ENCODE measurements at regions not wholly inside any gene's neighbourhood (a gene's known extent, or its start where the extent isn't known, plus 50 kb on each side); places are given as distances from the start of the nearest gene placed in this dataset.

DNA sequence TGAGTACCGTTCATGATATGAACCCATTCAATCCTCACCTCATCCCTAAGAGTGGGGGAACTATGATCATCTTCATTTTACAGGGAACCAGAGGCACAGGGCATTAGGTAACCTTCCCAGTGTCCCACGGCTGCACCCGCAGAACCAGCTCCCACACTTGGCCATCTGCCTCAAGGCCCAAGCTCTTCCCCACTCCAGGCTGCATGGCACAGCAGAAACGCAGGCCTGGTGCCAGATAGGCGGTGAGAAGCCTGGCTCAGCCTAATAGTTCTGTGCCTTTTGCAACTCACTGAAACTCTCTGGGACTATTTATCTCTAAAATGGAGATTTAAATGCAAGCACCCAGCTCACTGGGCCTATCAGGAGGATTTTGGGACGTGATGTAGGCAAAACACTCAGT lies 90.8 kb upstream of the ZNF618 start:
- no peaks in the 10 kb centered on the region for H3K36me3 Mint-ChIP-seq (ENCODE audit: low read depth)
- peak overlapping the region; percentile 53 to 86 (median 70) for H3K27ac Mint-ChIP-seq
- peaks cover 12% of the 10 kb centered on the region for H3K27me3 Mint-ChIP-seq (ENCODE audit: low read depth)
- TF ChIP-seq, protein P1, sequence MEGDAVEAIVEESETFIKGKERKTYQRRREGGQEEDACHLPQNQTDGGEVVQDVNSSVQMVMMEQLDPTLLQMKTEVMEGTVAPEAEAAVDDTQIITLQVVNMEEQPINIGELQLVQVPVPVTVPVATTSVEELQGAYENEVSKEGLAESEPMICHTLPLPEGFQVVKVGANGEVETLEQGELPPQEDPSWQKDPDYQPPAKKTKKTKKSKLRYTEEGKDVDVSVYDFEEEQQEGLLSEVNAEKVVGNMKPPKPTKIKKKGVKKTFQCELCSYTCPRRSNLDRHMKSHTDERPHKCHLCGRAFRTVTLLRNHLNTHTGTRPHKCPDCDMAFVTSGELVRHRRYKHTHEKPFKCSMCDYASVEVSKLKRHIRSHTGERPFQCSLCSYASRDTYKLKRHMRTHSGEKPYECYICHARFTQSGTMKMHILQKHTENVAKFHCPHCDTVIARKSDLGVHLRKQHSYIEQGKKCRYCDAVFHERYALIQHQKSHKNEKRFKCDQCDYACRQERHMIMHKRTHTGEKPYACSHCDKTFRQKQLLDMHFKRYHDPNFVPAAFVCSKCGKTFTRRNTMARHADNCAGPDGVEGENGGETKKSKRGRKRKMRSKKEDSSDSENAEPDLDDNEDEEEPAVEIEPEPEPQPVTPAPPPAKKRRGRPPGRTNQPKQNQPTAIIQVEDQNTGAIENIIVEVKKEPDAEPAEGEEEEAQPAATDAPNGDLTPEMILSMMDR (IDR thresholded peaks at IDR 0.05; ENCODE audit: unreplicated experiment in 3 of 3): no peak
- H3K4me1 Mint-ChIP-seq: peaks cover 40% of the 10 kb centered on the region
- H3K4me3 Mint-ChIP-seq: no peak overlapping the region
- H3K9me3 Mint-ChIP-seq: no peaks in the 10 kb centered on the region

DNA sequence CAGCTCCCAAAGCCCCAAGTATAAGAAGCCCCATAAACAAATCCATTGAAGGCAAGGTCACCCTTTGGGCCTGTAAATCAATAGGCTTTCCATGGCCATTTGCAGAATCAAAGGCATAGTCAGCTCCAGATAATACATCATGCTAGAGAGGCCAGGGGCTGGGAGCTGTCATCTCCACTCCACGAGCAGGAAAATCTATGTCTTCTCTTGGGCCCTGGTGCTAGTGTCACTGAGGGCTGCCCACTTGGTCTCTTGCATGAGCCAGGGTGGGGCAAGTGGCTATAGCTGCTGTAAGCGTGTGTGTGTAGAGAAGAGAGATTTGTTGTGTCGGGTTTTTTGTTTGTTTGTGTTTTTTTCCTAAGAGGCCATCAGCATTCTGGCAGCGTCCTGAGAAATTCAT lies 90.0 kb upstream of the ZNF618 start:
- no peaks in the 10 kb centered on the region for H3K36me3 Mint-ChIP-seq (ENCODE audit: low read depth)
- H3K4me1 Mint-ChIP-seq: peaks cover 40% of the 10 kb centered on the region
- H3K27ac Mint-ChIP-seq: peak overlapping the region; percentile 53 to 86 (median 70)
- peak overlapping the region in 1 of 3 experiments; percentile 38 for H3K4me3 Mint-ChIP-seq
- TF ChIP-seq, protein P1 (IDR thresholded peaks at IDR 0.05; ENCODE audit: unreplicated experiment in 3 of 3): no peak
- H3K9me3 Mint-ChIP-seq: no peaks in the 10 kb centered on the region
- peaks cover 7% of the 10 kb centered on the region for H3K27me3 Mint-ChIP-seq (ENCODE audit: low read depth)

DNA sequence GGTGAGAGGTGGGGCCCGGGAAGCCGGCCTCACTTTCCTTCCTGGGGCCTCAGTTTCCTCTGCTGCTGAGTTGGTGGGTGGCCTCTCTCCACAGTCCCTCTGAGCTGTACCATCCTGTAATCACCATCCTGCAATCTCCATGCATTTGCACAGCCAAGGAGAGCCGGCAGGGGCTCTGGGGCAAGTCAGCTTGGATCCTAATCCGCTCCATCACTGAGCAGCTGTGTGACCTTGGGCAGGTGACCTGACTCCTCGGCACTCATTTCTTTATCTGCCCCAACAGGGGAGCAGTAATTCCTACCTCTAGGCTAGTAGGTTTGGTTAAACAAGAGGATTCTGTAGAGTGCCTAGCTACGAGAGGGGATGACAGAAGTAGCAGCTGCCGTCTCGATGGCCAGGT lies 88.2 kb upstream of the ZNF618 start:
- no peaks in the 10 kb centered on the region for H3K9me3 Mint-ChIP-seq
- H3K4me3 Mint-ChIP-seq: no peak overlapping the region
- peaks cover 9% of the 10 kb centered on the region for H3K27me3 Mint-ChIP-seq (ENCODE audit: low read depth)
- TF ChIP-seq, protein P1 (IDR thresholded peaks at IDR 0.05; ENCODE audit: unreplicated experiment in 3 of 3): peak in 1 of 3 experiments; percentile 17
- H3K27ac Mint-ChIP-seq: peak overlapping the region; percentile 39 to 79 (median 71)
- H3K4me1 Mint-ChIP-seq: peaks cover 35% of the 10 kb centered on the region
- H3K36me3 Mint-ChIP-seq (ENCODE audit: low read depth): no peaks in the 10 kb centered on the region

DNA sequence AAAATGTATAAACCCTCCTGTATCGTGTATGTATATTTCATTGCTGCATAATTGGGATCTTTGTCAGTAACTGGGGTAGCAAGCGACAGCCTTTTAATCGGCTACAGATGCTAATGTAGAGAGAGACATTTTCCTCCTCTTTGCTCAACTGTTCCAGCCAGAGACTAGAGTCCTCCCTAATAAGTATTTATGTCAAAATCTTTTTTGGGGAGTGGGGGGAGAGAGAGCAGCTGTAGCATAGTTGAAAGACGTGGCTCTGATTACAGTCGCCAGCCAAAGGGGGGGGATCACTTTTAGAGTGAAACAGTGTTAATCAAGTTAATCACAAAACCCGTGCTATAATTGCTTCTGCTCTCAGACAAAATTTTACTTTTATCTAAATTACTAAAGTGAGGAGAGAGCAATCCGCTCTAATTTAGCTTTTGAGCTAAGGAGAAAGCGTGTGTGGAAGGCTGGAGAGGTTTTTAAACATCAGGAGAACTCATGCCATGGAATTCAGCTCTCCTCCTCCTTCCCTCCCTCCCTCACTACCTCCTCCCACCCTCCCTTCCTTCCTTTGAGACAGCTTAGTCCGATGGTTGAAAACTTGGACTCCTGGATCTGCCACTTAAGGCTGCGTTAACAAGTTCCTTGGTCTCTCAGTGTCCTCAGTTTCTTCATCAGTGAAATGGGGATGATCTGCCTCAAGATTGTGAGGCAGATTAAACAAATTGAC lies 87.3 kb upstream of the ZNF618 start:
- no peaks in the 10 kb centered on the region for H3K36me3 Mint-ChIP-seq (ENCODE audit: low read depth)
- H3K4me3 Mint-ChIP-seq: peak overlapping the region in 1 of 3 experiments; percentile 29
- peaks cover 6% of the 10 kb centered on the region for H3K27me3 Mint-ChIP-seq (ENCODE audit: low read depth)
- TF ChIP-seq, protein P1 (IDR thresholded peaks at IDR 0.05; ENCODE audit: unreplicated experiment in 3 of 3): no peak
- H3K9me3 Mint-ChIP-seq: no peaks in the 10 kb centered on the region
- peaks cover 35% of the 10 kb centered on the region for H3K4me1 Mint-ChIP-seq
- H3K27ac Mint-ChIP-seq: peak overlapping the region; percentile 55 to 79 (median 71)

DNA sequence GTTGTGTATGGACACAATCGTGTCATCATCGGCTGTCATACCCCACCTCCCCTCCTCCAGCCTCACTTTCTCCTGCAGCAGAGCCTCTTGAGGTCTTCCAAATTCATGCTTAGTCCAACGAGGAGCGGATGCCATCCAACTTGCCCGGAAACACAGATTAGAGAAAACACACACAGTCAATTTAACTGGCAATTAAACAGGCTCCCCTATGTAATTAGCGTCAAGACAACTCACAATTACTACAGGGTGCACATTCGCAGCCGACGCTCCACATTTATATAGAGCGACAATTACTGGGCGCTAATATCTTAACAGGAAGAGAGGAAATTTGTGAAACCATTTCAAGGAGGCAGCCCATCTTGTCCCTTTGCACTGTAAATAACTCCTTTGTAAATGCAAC lies 86.0 kb upstream of the ZNF618 start:
- TF ChIP-seq, protein P1 (IDR thresholded peaks at IDR 0.05; ENCODE audit: unreplicated experiment in 3 of 3): no peak
- H3K27ac Mint-ChIP-seq: peak overlapping the region in 2 of 3 experiments; percentile 5 to 32
- no peak overlapping the region for H3K4me3 Mint-ChIP-seq
- H3K36me3 Mint-ChIP-seq (ENCODE audit: low read depth): no peaks in the 10 kb centered on the region
- H3K9me3 Mint-ChIP-seq: no peaks in the 10 kb centered on the region
- H3K27me3 Mint-ChIP-seq (ENCODE audit: low read depth): peaks cover 6% of the 10 kb centered on the region
- peaks cover 28% of the 10 kb centered on the region for H3K4me1 Mint-ChIP-seq

DNA sequence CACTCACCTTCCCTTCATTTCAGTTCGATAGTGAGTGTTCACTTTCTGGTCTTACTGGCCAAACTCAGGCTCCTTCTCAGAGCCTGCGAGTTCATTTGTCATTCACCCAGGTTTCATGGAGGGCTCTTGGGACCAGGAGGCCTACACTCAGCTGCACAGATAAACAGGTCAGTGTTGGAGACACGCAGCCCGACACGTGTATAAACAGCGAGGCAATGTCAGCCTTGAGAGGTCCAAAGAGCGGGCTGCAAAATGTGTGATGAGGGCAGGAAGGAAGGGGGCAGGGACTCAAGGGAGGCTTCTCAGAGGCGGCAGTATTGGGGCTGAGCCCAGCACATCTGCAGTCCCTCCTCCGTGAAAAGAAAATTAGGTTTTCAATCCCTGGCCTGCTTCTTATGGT lies 82.6 kb upstream of the ZNF618 start:
- H3K27ac Mint-ChIP-seq: no peak overlapping the region

More for the DNA sequence above, 82.6 kb upstream of the ZNF618 start:
- H3K4me3 Mint-ChIP-seq: no peak overlapping the region
- H3K36me3 Mint-ChIP-seq (ENCODE audit: low read depth): no peaks in the 10 kb centered on the region
- no peaks in the 10 kb centered on the region for H3K9me3 Mint-ChIP-seq
- TF ChIP-seq, protein P1 (IDR thresholded peaks at IDR 0.05; ENCODE audit: unreplicated experiment in 3 of 3): no peak
- peaks cover 9% of the 10 kb centered on the region for H3K4me1 Mint-ChIP-seq
- H3K27me3 Mint-ChIP-seq (ENCODE audit: low read depth): peaks cover 13% of the 10 kb centered on the region
